HPDE6-E6E7 (cell line): ENCODE measurements at regions not wholly inside any gene's neighbourhood (a gene's known extent, or its start where the extent isn't known, plus 50 kb on each side); places are given as distances from the start of the nearest gene placed in this dataset.
A peak's percentile ranks its signal among the peaks of the same experiment; 100 is the strongest.

Experiments
- DNase-seq: peaks from one replicate; pipeline ENCODE4 v3.0.0; 2011; ENCODE audit warnings: missing footprints; ENCODE audit errors: extremely low spot score

GRCh38 chr3:18080198-18080689 is 337.8 kb upstream of the TBC1D5 start:
- no peak for DNase-seq

DNA sequence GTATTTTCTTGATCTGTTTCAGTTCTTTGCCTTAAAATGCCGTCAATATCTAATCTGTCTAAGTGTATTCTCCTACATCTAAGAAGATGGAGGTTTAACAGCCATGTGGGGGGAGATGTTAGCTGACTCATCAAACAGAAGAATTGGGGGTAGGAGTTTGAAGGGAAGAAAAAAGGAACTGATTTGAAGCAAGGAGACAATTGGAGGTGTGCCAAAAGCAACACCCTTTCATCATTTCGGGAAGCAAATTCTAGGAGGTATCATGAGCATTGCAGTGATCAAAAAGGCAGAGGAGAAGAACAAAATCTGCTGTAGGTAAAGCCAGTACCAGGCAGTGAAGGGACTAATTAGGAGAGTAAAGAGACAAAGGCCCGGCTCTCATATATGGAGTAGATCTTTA is 337.3 kb upstream of the TBC1D5 start:
- DNase-seq = no peak

DNA sequence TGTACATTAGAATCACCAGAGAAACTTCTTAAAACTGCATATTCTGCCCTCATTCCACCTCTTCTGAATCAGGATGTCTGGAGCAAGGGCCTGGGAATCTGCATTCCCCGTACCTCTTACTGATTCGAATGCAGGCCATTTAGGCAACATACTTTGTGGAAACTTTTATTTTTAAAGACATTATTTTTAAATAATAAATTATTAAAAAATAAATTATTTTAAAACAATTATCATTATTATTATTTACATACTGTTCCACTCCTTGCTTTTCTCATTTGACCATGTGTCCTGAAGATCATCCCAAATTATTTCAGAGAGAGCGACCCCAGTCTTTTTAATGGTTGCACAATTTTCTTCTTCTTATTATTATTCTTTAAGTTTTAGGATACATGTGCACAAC is 336.6 kb upstream of the TBC1D5 start:
- no peak for DNase-seq

DNA sequence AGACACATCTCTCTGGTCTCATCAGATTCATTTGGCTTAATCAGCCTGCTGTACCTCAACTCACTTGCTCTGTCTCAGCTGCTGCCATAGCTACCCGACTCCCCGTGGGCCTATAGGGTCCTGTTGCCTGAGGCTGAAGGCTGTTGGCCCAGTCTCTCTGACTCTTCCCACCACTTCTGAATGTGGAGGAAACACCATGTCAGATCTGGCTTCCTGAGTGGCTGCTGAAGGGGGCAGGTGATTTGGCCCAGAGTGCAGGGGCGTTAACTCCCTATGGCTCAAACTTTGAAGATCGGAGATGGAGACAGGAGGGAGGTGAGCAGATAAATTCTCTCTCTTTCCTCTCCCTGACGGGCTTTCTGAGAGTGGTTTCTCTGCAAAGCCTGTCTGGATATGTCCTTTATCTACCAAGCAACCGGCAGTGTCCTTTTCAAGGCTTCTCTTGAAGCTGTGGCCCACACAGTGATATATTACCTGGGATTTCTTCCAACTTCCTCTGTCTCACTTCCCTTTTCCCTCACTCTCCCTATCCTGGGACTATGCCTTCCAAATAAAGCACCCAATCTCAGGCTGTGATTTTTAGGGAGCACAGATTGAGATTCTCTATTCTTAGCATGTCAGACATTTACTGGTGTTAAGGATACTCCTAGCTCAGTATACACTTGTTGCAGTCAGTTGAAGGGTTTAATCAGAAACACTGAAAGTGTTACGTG is 334.9 kb upstream of the TBC1D5 start:
- DNase-seq = no peak

GRCh38 chr3:18076301-18076700 is 333.9 kb upstream of the TBC1D5 start:
- DNase-seq = no peak

DNA sequence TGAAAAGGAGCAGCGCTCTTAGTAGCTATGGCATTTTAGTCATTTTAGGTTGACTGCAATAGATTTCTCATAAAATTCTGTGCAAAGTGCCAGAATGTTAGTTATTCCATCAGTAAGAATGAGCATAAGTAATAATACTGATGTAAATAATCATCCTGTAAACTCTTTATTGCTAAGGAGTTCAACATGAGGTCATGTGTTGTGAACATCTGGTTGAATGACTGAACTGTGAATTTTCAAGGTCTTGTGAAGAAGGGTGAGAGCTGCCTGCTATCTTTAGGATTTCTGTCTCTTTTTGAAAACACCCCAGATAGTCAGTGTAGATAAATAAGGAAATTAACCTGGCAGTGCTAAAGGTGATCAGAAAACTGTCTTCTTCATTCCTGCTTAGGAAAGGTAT is 333.4 kb upstream of the TBC1D5 start:
- DNase-seq = no peak

- DNase-seq = no peak
Observed at GRCh38 chr3:18071833-18072232, 329.4 kb upstream of the TBC1D5 start.

- no peak for DNase-seq
Observed at GRCh38 chr3:18070944-18071343, 328.5 kb upstream of the TBC1D5 start.

DNA sequence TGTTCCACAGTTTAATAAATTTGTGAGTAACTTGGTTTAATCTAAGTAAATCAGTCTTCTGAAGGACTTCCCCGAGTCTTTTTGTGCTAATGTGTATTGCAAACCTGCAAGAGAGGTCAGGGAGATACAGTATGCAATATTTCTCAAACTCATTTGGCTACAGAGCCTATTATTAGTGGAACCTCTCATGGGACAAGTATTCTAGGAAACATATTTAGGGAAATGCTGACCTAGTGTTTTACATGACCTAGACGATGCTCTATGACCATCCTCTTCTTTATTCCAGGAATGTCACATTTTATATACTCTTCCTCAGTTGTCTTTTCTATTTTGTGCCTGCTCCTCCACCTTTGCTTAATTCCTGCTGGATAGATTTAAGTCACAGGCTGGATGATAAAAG is 327.8 kb upstream of the TBC1D5 start:
- no peak for DNase-seq

- no peak for DNase-seq
Observed at GRCh38 chr3:18069568-18069967, 327.1 kb upstream of the TBC1D5 start.

- DNase-seq = no peak
Observed at GRCh38 chr3:18066899-18067582, 324.6 kb upstream of the TBC1D5 start.

- DNase-seq = no peak
Observed at GRCh38 chr3:18064586-18064985, 322.2 kb upstream of the TBC1D5 start.

DNA sequence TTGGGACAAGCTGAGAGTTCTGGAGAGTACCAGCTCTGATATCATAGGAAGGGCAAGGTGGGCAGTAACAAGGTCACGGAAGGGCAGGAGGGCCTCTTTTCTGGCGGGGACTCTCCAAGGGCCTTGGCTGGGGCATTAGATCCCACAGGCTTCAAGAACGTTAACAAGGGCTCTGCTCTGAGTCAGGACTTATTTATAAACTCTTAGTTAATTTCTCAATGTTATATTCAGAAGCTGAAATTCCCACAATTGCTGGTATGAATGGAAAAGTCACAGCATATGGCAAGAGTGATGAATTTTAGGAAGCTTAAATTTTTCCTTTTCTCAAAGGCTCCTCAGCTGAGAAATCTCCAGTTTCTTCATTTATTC is 320.2 kb upstream of the TBC1D5 start:
- no peak for DNase-seq

DNA sequence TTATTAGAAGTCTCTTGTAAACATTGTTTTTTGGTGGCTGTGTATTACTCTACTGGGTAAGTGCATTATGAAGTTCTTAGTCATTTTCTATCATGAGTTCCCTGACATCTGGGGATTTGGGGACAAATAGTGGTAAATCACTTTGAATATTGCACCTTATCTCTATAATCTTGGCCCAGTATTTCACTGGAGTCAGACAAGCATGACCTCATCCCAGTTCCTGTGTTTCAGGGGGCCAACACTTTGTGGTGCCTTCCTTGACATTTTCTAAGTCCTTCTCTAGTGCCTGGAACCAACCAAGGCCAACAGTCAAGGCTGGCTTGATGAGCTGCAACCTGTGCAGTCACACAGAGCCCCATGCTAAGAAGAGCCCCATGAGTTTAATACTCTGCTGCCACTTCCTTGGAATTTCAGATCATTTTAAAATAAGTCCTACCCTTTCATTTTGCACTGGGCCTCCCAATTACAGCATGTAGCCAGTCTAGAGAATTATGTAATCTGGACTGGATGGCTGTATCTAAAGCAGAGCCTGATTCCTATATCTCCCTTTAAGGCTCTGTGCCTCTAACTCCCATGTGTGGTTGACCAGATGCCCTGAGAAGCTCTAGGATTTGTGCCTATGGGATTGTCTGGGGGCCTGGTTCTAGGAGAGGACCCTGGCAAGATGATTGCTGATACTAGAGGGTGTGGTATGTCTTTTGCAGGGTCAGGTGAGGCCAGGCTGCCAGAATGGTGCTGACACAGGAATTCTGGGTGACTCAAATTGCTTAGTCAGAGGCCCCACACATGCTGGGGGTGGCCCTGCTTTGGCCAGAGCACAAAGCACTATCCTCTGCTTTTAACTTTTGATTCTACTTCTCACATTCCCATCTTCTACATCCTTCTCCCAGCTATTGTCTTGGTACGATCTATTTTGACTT is 319.6 kb upstream of the TBC1D5 start:
- peak; percentile 4 for DNase-seq

- no peak for DNase-seq
Observed at GRCh38 chr3:18058666-18059065, 316.2 kb upstream of the TBC1D5 start.

DNA sequence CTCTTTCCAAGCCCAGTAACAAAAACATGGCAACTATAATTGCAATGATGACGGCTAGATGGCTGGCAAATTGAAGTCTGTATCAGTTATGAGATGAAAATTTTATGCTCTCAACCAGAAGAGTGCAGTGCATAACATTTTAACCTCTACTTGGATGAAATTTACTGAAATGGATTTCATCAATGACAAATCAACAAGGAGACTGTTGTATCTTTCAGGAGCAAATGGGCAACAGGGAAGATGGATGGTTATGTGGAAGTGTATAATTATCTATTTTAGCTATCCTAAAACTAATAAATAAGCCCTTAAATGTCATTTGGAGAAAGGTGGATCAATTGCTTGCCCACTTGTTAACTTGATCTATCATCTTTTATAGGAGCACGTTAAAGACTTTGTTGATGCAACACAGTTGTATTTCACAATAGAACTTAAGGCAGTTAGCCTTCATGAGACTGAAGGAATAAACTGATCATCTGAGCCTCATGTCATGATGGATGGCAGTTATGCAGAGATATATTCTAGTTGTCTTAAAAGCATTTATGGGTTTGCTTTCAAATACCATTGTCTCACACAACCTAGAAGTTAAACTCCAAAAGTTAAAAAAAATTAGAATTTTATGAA is 315.1 kb upstream of the TBC1D5 start:
- DNase-seq = no peak

DNA sequence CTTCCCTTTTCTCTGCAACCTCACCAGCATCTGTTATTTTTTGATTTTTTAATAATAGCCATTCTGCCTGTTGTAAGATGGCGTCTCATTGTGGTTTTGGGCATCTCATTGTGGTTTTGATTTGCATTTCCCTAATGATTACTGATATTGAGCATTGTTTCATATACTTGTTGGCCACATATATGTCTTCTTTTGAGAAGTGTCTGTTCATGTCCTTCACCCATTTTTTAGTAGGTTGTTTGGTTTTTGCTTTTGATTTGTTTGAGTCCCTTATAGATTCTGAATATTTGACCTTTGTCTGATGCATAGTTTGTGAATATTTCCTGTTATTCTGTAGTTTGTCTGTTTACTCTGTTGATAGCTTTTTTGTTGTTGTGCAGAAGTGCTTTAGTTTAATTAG is 312.2 kb upstream of the TBC1D5 start:
- DNase-seq = no peak

DNA sequence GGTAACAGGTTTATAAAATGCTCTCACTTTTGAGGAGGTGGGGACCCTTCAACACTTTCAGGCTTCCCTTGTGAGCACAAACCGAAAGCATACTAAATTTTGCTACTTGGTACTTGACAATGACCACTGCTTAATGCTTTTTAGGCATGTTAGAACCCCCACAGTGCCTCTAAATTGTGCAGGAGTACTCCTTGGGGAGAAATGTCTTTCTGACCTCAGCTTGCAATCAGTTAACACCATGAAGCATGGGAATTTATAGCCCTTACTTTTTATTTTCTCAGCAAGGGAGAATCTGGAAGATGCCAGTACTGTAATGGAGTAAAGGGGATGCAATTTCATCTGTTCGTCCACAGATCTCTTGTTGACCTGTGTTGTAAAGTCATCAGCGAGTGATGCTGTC is 308.9 kb upstream of the TBC1D5 start:
- no peak for DNase-seq

GRCh38 chr3:18049096-18049495 is 306.7 kb upstream of the TBC1D5 start:
- no peak for DNase-seq

DNA sequence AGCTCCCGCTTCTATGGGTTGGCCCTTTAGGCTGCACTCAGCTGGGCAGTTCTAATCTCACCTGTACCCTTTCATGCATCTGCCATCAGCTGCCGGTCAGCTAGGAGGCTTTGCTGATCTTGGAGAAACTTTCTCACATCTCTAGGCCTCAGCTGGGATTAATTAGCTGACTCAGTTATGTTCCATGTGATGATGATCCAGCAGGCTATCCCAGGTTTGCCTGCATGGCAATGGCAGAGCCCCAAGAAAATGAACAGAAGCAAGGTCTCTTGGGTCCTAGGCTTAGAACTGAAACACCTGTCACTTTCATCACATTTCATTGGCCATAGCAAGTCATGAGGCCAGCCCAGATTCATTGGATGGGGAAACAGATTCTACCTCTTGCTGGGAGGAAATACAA is 304.6 kb upstream of the TBC1D5 start:
- no peak for DNase-seq

GRCh38 chr3:18046131-18046915 is 303.9 kb upstream of the TBC1D5 start:
- no peak for DNase-seq
